ENCODE measurements at regions not wholly inside any gene's neighbourhood (a gene's known extent, or its start where the extent isn't known, plus 50 kb on each side); places are given as distances from the start of the nearest gene placed in this dataset.
"Not testable (repeated sequence)": the region's sequence is repeated elsewhere in the genome, so short reads cannot be mapped to it uniquely, and the experiment has no call there.

- no peak for DNase-seq
Observed at GRCh38 chr2:216956820-216957493, 97.1 kb upstream of the TNP1 start.

DNA sequence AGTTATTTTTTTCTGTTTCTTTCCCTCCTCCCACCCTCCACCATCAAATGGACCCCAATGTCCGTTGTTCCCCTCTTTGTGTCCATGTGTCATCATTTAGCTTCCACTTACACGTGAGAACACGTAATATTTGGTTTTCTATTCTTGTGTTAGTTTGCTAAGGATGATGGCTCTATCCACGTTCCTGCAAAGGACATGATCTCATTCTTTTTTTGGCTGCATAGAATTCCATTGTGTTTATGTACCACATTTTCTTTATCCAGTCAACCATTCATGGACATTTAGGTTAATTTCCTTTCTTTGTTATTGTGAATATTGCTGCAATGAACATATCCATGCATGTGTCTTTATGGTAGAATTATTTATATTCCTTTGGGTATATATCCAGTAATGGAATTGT, 91.3 kb upstream of the TNP1 start:
- no peak for DNase-seq

GRCh38 chr2:216950547-216950946, 90.7 kb upstream of the TNP1 start:
- no peak for DNase-seq

DNA sequence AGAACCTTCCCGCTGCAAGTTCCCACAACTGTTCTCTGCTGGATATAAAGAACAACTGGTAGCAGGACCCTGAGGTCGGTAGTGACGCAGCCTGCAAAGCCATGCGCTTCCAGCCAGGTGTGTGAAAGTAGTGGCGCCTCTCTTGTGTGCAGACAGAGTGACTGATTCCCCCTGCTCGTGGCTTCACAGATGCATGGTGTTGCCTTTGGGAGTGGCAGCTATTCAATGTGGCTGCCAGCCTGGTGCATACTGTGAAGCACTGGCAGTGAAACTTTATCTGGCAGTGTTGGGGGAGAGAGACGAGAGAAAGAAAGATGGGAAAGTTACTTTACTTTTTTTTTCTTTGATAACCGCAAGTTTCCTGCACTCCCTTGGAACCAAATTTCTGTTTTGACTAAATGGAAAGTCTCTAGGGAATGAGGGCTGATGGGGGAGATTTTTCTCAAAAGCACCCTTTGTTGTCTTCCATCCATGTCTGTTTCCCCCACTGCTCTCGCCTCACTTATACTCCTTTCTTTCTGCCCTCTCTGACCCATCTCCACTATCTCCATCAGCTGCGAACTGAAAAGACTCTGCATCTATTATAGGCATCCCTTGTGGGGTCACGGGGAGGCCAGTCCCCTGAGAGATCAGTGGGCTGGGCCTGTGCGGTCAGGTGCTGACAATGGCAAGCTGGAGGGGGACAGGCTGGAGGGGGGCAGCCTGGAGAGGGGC, 90.0 kb upstream of the TNP1 start:
- DNase-seq, result no peak

GRCh38 chr2:216947055-216947454, 87.2 kb upstream of the TNP1 start:
- no peak for DNase-seq

GRCh38 chr2:216944733-216945132, 84.9 kb upstream of the TNP1 start:
- no peak for DNase-seq

DNA sequence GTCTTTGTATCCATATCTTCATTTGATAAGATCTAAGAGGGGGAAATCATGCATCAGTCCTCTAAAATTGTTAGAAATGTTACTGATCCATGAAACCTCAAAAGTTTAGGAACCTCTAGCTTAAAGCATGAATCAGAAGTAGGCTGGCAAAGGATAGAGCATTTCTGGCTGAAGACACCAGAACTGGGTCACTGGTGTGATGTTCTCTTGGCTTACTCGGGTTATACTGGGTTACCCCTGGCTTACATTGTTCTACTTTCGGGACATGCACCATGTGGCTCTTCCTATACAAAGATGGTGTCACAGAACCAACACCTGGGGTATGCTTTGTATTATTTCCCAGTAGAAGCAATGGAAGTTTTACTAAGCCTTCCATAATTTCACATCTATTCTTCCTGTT, 83.2 kb upstream of the TNP1 start:
- no peak for DNase-seq

DNA sequence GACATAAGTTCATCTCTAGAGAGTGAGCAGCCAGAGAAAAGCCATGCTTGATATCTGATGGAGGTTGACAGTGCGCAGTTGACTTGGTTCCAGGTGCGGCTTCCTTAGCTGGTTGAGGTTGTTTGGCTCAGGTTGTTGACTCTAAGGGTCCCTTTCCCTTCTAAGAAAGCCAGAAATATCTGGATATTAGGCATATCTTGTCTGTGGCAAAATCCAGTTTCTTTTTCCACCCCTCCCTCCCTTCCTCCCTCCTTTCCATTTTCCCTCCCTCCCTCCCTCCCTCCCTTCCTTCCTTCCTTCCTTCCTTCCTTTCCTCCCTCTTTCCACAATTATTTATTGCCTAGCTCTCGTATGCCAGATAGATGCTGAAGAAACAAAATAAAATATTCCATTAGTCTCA, 82.6 kb upstream of the TNP1 start:
- no peak for DNase-seq

- DNase-seq, result no peak
Observed at GRCh38 chr2:216942016-216942415, 82.2 kb upstream of the TNP1 start.

GRCh38 chr2:216936954-216937357, 77.1 kb upstream of the TNP1 start:
- DNase-seq, result no peak

- no peak for DNase-seq
Observed at GRCh38 chr2:216934623-216935022, 74.8 kb upstream of the TNP1 start.

DNA sequence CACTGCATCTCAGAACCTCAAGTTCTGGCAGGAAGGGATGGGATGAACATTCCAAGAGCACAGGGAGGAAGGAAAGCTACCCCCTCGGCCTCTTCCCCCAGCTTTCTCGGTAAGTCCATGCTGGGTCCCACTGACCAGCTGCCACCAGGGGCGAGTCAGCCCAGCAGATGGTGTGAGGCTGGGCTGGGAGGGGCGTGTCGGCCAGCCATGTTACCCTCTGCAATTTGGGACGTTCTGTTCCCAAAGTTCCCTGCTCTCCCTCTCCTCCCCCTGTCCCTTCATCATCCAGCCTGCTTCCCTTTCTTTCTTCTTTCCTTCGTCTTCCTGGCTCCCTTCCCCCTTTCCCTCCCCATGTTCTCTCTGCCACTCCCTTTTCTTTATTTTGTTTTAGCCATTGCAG, 74.3 kb upstream of the TNP1 start:
- DNase-seq, result no peak

GRCh38 chr2:216932863-216933548, 73.1 kb upstream of the TNP1 start:
- no peak for DNase-seq

- DNase-seq, result no peak
Observed at GRCh38 chr2:216932113-216932862, 72.4 kb upstream of the TNP1 start.

DNA sequence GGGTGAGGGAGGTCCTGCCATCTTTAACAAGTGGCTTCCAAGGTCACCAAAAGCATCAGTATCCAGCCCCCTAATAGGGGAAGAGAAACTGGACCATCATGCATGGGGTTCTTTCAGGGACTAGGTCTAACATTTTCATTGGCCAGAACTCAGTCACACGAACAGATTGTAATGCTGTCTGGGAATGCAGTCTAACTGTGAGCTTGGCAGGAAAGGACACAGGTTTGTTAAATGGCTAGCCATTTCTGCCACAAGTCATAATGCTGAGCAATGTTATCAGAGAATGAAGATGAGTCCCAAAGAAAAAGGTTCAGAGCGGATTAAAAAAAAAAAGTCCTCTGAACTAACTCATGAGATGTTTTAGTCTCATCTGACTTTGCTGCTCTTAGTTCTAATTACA, 70.9 kb upstream of the TNP1 start:
- no peak for DNase-seq

GRCh38 chr2:216929338-216929737, 69.5 kb upstream of the TNP1 start:
- not testable (repeated sequence) for DNase-seq

DNA sequence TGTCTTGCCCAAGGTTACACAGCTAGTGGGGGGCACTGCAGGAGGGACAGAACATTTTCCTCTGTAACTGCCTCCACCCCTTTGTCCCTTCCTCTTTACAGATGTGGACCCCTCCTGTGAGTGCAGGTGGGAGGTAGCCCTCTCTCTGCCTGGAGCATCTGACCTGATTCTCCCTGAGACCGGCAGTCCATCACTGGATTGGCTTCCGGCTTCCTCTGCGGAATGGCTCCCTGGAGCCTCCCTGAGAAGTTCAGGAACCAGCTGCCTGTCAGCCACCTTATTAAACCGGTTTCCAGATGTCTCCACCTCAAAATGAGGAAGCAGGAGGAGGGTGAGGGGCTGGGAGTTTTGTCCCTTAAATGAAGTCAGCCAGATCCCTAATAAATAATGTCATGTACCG, 67.3 kb upstream of the TNP1 start:
- DNase-seq, result no peak

DNA sequence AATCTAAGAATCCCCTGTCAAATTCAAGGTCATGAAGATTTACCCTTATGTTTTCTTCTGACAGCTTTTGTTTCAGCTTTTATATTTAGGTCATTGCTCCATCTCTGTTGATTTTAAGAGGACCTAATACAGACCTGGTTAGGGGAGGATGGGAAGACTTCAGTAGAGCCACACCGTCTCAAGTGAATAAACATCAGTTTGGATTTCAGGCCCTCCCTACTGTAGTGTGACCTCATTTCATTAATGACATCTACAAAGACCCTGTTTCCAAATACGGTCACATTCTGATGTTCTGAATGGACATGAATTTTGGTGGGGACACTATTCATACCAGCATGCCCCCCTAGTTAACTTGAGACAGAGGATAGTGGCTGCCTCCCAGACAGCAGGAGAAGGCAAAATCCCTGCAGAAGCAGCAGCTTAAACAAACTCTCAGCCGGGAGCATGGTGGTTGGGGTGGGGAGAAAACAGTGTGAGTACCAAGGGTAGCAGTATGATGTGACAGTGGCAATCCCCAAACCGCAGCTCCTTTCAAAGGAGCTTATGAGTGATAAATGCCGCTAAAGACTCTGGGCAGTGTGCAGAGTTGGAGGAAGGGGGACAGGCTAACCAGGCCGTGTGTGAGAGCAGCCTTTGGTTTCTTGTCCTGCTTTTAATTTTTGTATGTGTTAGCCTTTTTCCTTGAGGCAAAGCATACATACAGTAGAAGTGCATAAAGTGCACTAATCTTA, 65.9 kb upstream of the TNP1 start:
- DNase-seq, result no peak

GRCh38 chr2:216925006-216925405, 65.1 kb upstream of the TNP1 start:
- no peak for DNase-seq

DNA sequence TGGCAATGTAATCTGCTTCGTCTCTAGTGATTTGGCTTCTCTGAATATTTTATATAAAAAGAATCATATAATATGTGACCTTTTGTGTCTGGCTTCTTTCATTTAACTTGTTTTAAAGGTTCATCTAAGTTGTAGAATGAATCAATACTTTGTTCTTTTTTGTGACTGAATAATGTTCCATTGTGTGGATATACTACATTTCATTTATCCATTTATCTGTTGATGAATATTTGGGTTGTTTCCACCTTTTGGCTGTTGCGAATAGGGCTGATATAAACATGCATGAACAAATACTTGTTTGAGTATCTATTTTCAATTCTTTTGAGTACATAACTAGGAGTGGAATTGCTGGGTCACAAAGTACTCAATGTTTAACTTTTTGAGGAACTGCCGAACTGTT, 63.8 kb upstream of the TNP1 start:
- DNase-seq, result no peak

- no peak for DNase-seq
Observed at GRCh38 chr2:216922175-216922780, 62.4 kb upstream of the TNP1 start.

DNA sequence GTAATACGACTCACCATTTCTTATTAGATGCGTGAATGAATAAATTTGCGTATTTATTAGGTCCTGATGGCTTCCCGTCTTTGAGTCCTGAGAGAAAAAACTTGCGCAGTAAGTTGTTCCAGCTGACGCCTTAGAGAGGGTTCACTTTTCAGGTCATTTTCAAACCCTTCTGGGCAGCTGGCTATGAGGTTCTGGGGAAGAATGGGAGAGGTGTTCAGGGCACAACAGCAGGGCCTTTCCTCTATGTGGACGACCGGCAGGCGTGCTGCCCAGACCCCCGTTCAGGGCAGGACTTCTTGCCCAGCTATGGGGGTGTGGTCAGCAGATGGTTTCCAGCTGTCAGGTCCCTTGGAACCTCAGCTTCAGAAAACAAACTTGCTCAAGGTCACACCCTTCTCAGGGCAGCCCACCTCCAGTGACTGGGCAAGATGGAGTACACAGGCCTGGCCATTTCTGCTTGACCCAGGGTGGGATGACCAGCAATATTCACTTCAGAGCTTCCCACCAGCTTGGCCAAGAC, 61.1 kb upstream of the TNP1 start:
- DNase-seq, result no peak
